NT2/D1 (cell line): ENCODE measurements at regions not wholly inside any gene's neighbourhood (a gene's known extent, or its start where the extent isn't known, plus 50 kb on each side); places are given as distances from the start of the nearest gene placed in this dataset.

Experiments used
- SUZ12 ChIP-seq: IDR thresholded peaks from 2 replicates; pipeline ENCODE4 v1.6.1; 2011; ENCODE audit not compliant: insufficient read length, insufficient read depth; ENCODE audit errors: extremely low read depth
- YY1 ChIP-seq: IDR thresholded peaks from 2 replicates; pipeline ENCODE4 v1.6.1; 2011; ENCODE audit not compliant: insufficient read length, insufficient read depth
- ZNF274 ChIP-seq: IDR thresholded peaks from 2 replicates; pipeline ENCODE4 v1.6.1; 2011; ENCODE audit warnings: mild to moderate bottlenecking, low read depth, low read length

DNA sequence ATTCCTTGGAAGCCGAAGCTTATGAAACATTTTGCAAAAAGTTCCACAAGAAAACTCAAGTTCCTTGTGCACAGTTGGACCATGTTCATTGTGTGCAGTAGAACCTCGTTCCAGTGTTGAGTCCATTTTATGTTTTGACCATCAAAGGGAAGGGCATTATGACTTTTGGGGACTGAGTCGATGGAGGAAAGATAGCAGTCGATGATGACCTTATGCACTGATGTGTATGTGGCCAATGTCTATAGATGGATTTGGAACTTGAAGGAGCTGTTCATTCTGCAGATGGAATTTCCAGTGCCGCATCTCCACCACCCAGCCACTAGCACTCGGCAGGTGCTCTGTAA is 71.5 kb upstream of the IGLL5 start:
- TF ChIP-seq SUZ12 (no peak), YY1 (no peak), ZNF274 (no peak)
